Stomach (tissue), 4 donors: ENCODE measurements at regions not wholly inside any gene's neighbourhood (a gene's known extent, or its start where the extent isn't known, plus 50 kb on each side); places are given as distances from the start of the nearest gene placed in this dataset.

Source experiments
- EP300 ChIP-seq: sonication (generic); formaldehyde crosslinking; IDR thresholded peaks from one replicate; pipeline ENCODE4 v1.6.1; 2017; ENCODE audit warnings: antibody characterized with exemption
- POLR2A ChIP-seq, 4 donors: fragments of 450-650 bp; IDR thresholded peaks; one replicate each; pipeline ENCODE4 v1.6.1; 2016; ENCODE audit warnings: antibody characterized with exemption in 4 of 4, control low read depth in 2 of 4, mild to moderate bottlenecking in 1 of 4, moderate library complexity in 1 of 4
- POLR2AphosphoS5 ChIP-seq, 3 donors: sonication (generic); formaldehyde crosslinking; IDR thresholded peaks; one replicate each; pipeline ENCODE4 v1.6.1; 2016; ENCODE audit warnings: antibody characterized with exemption in 3 of 3
- TF ChIP-seq, protein P1 (sequence below), 7 experiments: fragments of 450-650 bp in 4 of 7; fragments of 200-600 bp in 3 of 7; sonication (generic) in 3 of 7; IDR thresholded peaks; one replicate each; pipeline ENCODE4 v1.5.1; 2016 to 2019; ENCODE audit warnings: antibody characterized with exemption in 7 of 7, control low read depth in 2 of 7, mild to moderate bottlenecking in 1 of 7

DNA sequence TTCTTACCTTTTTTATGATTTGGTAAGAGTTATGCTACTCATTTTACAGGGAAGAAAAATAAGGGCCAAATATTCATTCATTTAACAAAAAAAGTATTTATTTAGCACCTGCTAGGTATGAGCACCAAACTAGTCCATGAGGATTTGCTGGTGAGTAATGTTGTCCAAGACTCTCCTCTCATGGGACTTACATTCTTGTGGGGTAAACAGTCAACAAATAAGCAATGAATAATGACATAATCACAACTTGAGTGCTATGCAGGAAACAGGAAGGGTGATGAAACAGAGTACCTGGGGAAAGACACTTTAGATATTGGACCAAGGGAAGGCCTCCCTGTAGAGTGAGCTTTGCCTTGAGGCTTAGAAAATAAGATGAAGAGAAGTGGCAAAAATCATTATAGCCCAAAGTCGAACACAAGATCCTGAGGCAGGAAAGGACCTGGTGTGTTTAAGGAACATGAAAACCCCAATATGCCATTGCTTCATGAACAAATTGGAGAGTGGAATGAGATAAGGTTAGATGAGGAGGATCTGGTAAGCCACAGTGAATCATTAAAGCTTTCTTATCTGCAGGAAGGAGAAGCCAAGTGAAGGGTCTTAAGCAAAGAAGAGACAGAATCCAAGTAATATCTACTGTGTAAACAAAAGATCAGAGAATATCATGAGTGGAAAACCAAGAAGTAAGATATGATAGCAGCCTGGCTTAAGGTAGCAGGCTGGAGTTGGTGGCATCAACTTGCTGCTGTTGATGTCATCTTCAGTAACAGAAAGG is 294.5 kb upstream of the NBEA start:
- no peak for TF ChIP-seq POLR2AphosphoS5 (IDR thresholded peaks at IDR 0.05)
- TF ChIP-seq, protein P1, sequence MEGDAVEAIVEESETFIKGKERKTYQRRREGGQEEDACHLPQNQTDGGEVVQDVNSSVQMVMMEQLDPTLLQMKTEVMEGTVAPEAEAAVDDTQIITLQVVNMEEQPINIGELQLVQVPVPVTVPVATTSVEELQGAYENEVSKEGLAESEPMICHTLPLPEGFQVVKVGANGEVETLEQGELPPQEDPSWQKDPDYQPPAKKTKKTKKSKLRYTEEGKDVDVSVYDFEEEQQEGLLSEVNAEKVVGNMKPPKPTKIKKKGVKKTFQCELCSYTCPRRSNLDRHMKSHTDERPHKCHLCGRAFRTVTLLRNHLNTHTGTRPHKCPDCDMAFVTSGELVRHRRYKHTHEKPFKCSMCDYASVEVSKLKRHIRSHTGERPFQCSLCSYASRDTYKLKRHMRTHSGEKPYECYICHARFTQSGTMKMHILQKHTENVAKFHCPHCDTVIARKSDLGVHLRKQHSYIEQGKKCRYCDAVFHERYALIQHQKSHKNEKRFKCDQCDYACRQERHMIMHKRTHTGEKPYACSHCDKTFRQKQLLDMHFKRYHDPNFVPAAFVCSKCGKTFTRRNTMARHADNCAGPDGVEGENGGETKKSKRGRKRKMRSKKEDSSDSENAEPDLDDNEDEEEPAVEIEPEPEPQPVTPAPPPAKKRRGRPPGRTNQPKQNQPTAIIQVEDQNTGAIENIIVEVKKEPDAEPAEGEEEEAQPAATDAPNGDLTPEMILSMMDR (IDR thresholded peaks at IDR 0.05): no peak
- no peak for TF ChIP-seq POLR2A (IDR thresholded peaks at IDR 0.05)
- no peak for TF ChIP-seq EP300
